HG03354 (cell line): ENCODE measurements at regions not wholly inside any gene's neighbourhood (a gene's known extent, or its start where the extent isn't known, plus 50 kb on each side); places are given as distances from the start of the nearest gene placed in this dataset.

Experiments used
- ATAC-seq: cut with Tn5 transposase; IDR thresholded peaks from one replicate; pipeline ENCODE4 v1.9.1; 2021; ENCODE audit warnings: mild to moderate bottlenecking; ENCODE audit not compliant: unreplicated experiment, poor library complexity, severe bottlenecking

GRCh38 chr16:17949141-17949981 lies 387.2 kb downstream of the NPIPA8 start:
- no peak for ATAC-seq

GRCh38 chr16:17947637-17948036 lies 388.9 kb downstream of the NPIPA8 start:
- ATAC-seq: no peak

GRCh38 chr16:17947165-17947564 lies 389.4 kb downstream of the NPIPA8 start:
- no peak for ATAC-seq

- no peak for ATAC-seq
Measured at GRCh38 chr16:17945080-17945601, 391.4 kb downstream of the NPIPA8 start.

- ATAC-seq: no peak
Measured at GRCh38 chr16:17944345-17944744, 392.2 kb downstream of the NPIPA8 start.

- no peak for ATAC-seq
Measured at GRCh38 chr16:17942067-17942466, 394.5 kb downstream of the NPIPA8 start.

GRCh38 chr16:17940584-17941364 lies 395.8 kb downstream of the NPIPA8 start:
- ATAC-seq: no peak

- peak; percentile 78 for ATAC-seq
Measured at GRCh38 chr16:17939723-17940122, 396.8 kb downstream of the NPIPA8 start.

GRCh38 chr16:17939122-17939536 lies 397.4 kb downstream of the NPIPA8 start:
- ATAC-seq: peak; percentile 57

GRCh38 chr16:17938546-17938945 lies 398.0 kb downstream of the NPIPA8 start:
- no peak for ATAC-seq

GRCh38 chr16:17936766-17937402 lies 399.7 kb downstream of the NPIPA8 start:
- no peak for ATAC-seq

GRCh38 chr16:17930280-17930679 lies 406.3 kb downstream of the NPIPA8 start:
- no peak for ATAC-seq

GRCh38 chr16:17926866-17927399 lies 409.6 kb downstream of the NPIPA8 start:
- ATAC-seq: no peak

- no peak for ATAC-seq
Measured at GRCh38 chr16:17926461-17926860, 410.1 kb downstream of the NPIPA8 start.

GRCh38 chr16:17925761-17926160 lies 410.8 kb downstream of the NPIPA8 start:
- no peak for ATAC-seq

- ATAC-seq: peak; percentile 76
Measured at GRCh38 chr16:17921357-17921978, 415.1 kb downstream of the NPIPA8 start.

- ATAC-seq: no peak
Measured at GRCh38 chr16:17917316-17918019, 419.1 kb downstream of the NPIPA8 start.

GRCh38 chr16:17915791-17916190 lies 420.7 kb downstream of the NPIPA8 start:
- no peak for ATAC-seq

- ATAC-seq: no peak
Measured at GRCh38 chr16:17914168-17914567, 422.4 kb downstream of the NPIPA8 start.
